ENCODE measurements at regions not wholly inside any gene's neighbourhood (a gene's known extent, or its start where the extent isn't known, plus 50 kb on each side); places are given as distances from the start of the nearest gene placed in this dataset.

DNA sequence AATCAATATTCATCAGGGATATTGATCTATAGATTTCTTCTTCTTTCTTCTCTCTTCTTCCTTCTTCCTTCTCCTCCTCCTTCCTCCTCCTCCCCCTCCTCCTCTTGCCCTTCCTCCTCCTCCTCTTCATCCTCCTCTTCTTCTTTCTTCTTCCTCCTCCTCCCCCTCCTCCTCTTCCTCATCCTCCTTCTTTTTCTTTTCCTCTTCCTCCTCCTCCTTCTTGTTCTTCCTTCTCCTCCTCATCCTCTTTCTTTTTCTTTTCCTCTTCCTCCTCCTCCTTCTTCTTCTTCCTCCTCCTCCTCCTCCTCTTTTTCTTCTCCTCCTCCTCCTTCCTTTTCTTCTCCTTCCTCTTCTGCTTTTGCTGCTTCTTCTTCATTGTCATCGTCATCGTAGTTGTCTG lies 52.4 kb upstream of the SERINC1 start:
- Histone ChIP-seq H3K9me3 (ENCODE audit: control insufficient read depth, insufficient read depth, low read length) (no peaks in the 10 kb centered on the region), H3K4me3 (ENCODE audit: low read depth, low read length) (no peak overlapping the region), H3K27me3 (ENCODE audit: control insufficient read depth, insufficient read depth, low read length) (no peaks in the 10 kb centered on the region), H3K27ac (ENCODE audit: low read depth, low read length) (no peak overlapping the region)
- CTCF ChIA-PET, result no interaction called here
- POLR2A ChIA-PET, result no interaction called here
- TF ChIP-seq, protein P1, sequence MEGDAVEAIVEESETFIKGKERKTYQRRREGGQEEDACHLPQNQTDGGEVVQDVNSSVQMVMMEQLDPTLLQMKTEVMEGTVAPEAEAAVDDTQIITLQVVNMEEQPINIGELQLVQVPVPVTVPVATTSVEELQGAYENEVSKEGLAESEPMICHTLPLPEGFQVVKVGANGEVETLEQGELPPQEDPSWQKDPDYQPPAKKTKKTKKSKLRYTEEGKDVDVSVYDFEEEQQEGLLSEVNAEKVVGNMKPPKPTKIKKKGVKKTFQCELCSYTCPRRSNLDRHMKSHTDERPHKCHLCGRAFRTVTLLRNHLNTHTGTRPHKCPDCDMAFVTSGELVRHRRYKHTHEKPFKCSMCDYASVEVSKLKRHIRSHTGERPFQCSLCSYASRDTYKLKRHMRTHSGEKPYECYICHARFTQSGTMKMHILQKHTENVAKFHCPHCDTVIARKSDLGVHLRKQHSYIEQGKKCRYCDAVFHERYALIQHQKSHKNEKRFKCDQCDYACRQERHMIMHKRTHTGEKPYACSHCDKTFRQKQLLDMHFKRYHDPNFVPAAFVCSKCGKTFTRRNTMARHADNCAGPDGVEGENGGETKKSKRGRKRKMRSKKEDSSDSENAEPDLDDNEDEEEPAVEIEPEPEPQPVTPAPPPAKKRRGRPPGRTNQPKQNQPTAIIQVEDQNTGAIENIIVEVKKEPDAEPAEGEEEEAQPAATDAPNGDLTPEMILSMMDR (IDR thresholded peaks at IDR 0.05; ENCODE audit: low read depth, low read length), result no peak
- DNase-seq (ENCODE audit: low read depth, low spot score), result no peak

DNA sequence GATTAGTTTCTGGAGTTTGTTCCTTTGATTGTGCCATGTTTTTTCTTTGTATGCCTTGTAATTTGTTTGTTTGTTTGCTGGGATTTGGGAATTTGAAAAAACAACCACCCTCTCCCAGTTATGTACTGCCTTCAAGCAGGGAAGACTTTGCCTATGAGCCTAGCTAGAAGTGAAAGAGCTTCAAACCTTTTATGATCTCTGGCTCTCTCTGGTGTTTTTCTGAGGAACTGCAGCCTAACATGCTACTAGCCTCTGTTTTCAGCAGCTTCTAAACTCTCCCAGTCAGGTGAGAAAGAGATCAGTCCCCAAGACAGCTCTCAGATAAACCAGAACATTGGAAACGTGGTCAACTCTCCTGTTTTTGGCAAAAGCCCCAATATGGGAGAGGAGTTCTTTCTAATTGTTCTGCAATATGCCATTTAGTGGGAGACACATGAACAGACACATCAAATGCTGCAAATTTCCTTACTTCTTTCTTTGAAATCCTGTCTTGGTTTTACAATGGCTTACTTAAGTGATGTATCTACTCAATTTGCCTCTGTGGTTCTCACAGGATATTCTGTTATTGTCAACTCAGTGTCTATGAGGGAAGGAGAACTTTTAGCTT lies 58.9 kb upstream of the SERINC1 start:
- POLR2A ChIA-PET, result interaction anchor here (0.7 kb wide), 1 partner anchor 38 kb away, joined by 3 read pairs; no protein-coding TSS in a partner anchor
- Histone ChIP-seq H3K27me3 (ENCODE audit: control insufficient read depth, insufficient read depth, low read length) (no peaks in the 10 kb centered on the region), H3K9me3 (ENCODE audit: control insufficient read depth, insufficient read depth, low read length) (no peaks in the 10 kb centered on the region), H3K4me3 (ENCODE audit: low read depth, low read length) (no peak overlapping the region), H3K27ac (ENCODE audit: low read depth, low read length) (no peak overlapping the region)
- CTCF ChIA-PET, result interaction anchor here (0.5 to 7.1 kb wide), 59 partner anchors 9 to 1112 kb away, joined by 3 to 271 read pairs (median 4); partner anchors contain the start of genes PKIB and SERINC1
- TF ChIP-seq, protein P1 (IDR thresholded peaks at IDR 0.05; ENCODE audit: low read depth, low read length), result peak; percentile 98
- DNase-seq (ENCODE audit: low read depth, low spot score), result peak; percentile 29

DNA sequence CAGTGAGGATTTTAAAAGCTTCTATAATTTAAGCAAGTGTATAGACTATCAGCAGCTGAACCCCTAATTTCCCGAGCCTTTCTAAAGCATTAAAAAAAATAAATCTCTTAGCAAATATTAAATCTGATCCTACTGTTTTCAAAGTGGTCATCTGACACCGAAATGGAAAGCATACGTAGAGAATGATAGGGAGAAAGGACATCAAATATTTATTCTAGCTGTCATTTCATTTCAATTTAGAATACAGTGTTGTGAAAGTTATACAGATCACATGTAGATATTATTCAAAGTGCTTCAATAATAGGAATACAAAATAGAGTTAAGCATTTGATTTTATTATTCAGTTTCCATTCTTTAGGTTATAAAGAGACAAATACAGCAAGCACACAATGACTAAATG lies 61.9 kb upstream of the PKIB start:
- no peak overlapping the region for H3K27ac ChIP-seq (ENCODE audit: low read depth, low read length)
- ChIA-PET CTCF (interaction anchor here (1.0 to 2.0 kb wide), 2 partner anchors 17 to 57 kb away, joined by 3 to 4 read pairs; no protein-coding TSS in a partner anchor), POLR2A (no interaction called here)
- H3K27me3 ChIP-seq (ENCODE audit: control insufficient read depth, insufficient read depth, low read length), result no peaks in the 10 kb centered on the region
- H3K9me3 ChIP-seq (ENCODE audit: control insufficient read depth, insufficient read depth, low read length), result no peaks in the 10 kb centered on the region
- H3K4me3 ChIP-seq (ENCODE audit: low read depth, low read length), result no peak overlapping the region
- TF ChIP-seq, protein P1 (IDR thresholded peaks at IDR 0.05; ENCODE audit: low read depth, low read length), result no peak
- DNase-seq (ENCODE audit: low read depth, low spot score), result no peak

DNA sequence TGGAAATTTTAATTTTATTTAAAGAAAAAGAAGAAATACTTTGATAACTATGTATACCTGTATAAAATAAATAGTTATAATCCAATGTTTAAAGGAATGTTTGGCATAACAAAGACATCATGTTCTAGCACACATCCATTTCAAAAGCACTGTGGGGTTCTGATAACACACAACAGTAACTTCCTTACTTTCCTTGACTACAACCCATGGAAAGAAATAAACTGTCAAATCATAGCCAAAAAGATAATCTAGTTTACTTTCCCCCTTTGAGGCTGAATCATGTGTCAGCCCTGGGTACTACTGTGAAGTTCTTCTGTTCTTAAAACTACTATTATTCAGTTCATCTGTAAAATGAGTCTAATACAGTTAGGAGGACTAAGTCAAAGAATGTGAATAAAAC lies 61.4 kb upstream of the PKIB start:
- Histone ChIP-seq H3K27ac (ENCODE audit: low read depth, low read length) (no peak overlapping the region), H3K4me3 (ENCODE audit: low read depth, low read length) (no peak overlapping the region), H3K9me3 (ENCODE audit: control insufficient read depth, insufficient read depth, low read length) (no peaks in the 10 kb centered on the region), H3K27me3 (ENCODE audit: control insufficient read depth, insufficient read depth, low read length) (no peaks in the 10 kb centered on the region)
- ChIA-PET CTCF (interaction anchor here (1.0 to 2.0 kb wide), 2 partner anchors 18 to 57 kb away, joined by 3 to 4 read pairs; no protein-coding TSS in a partner anchor), POLR2A (no interaction called here)
- TF ChIP-seq, protein P1 (IDR thresholded peaks at IDR 0.05; ENCODE audit: low read depth, low read length), result no peak
- DNase-seq (ENCODE audit: low read depth, low spot score), result no peak

DNA sequence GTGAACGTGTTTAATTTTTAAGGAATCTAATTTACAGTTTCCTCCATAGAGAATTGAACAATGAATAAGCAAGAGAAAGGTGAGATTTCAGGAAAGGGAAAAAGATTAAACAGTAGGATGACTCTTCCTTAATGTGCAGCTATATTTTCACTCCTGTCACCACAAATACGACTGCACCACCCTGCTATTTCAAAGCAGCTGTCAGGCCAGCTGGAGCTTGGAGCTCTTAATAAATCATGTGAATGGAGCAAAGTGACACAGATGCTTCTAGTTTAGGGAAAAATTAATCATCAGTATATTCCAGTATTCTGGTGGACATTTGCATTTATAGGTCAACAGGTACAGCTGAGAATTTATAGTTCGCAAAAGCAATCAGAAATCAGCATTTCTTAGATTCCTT lies 56.5 kb upstream of the PKIB start:
- DNase-seq (ENCODE audit: low read depth, low spot score), result no peak
- no peaks in the 10 kb centered on the region for H3K27me3 ChIP-seq (ENCODE audit: control insufficient read depth, insufficient read depth, low read length)
- CTCF ChIA-PET, result interaction anchor here (1.3 kb wide), 1 partner anchor 23 kb away, joined by 7 read pairs; no protein-coding TSS in a partner anchor
- no peak overlapping the region for H3K27ac ChIP-seq (ENCODE audit: low read depth, low read length)
- POLR2A ChIA-PET, result no interaction called here
- TF ChIP-seq, protein P1 (IDR thresholded peaks at IDR 0.05; ENCODE audit: low read depth, low read length), result no peak
- H3K9me3 ChIP-seq (ENCODE audit: control insufficient read depth, insufficient read depth, low read length), result no peaks in the 10 kb centered on the region
- no peak overlapping the region for H3K4me3 ChIP-seq (ENCODE audit: low read depth, low read length)

Data from AG04450 (cell line).